HG03520 (cell line): ENCODE measurements at regions not wholly inside any gene's neighbourhood (a gene's known extent, or its start where the extent isn't known, plus 50 kb on each side); places are given as distances from the start of the nearest gene placed in this dataset.
"Not testable (repeated sequence)": the region's sequence is repeated elsewhere in the genome, so short reads cannot be mapped to it uniquely, and the experiment has no call there.

Experiments used
- ATAC-seq: cut with Tn5 transposase; IDR thresholded peaks from one replicate; pipeline ENCODE4 v1.9.1; 2021; ENCODE audit warnings: mild to moderate bottlenecking, moderate library complexity; ENCODE audit not compliant: unreplicated experiment

- no peak for ATAC-seq
Observed at GRCh38 chr6:68026483-68026882, 608.6 kb upstream of the ADGRB3 start.

- ATAC-seq, result no peak
Observed at GRCh38 chr6:68025764-68026163, 609.3 kb upstream of the ADGRB3 start.

- no peak for ATAC-seq
Observed at GRCh38 chr6:68024570-68025269, 610.4 kb upstream of the ADGRB3 start.

- not testable (repeated sequence) for ATAC-seq
Observed at GRCh38 chr6:68022968-68023367, 612.1 kb upstream of the ADGRB3 start.

GRCh38 chr6:68013780-68014515 is 621.1 kb upstream of the ADGRB3 start:
- ATAC-seq, result no peak

- ATAC-seq, result no peak
Observed at GRCh38 chr6:68012822-68013221, 622.3 kb upstream of the ADGRB3 start.

- no peak for ATAC-seq
Observed at GRCh38 chr6:68010936-68011335, 624.1 kb upstream of the ADGRB3 start.

- no peak for ATAC-seq
Observed at GRCh38 chr6:68008445-68008844, 626.6 kb upstream of the ADGRB3 start.

GRCh38 chr6:68007717-68008116 is 627.4 kb upstream of the ADGRB3 start:
- ATAC-seq, result no peak

GRCh38 chr6:67986694-67987232 is 648.3 kb upstream of the ADGRB3 start:
- no peak for ATAC-seq

GRCh38 chr6:67976486-67976885 is 658.6 kb upstream of the ADGRB3 start:
- no peak for ATAC-seq

GRCh38 chr6:67974931-67975330 is 660.2 kb upstream of the ADGRB3 start:
- no peak for ATAC-seq

- no peak for ATAC-seq
Observed at GRCh38 chr6:67971812-67972211, 663.3 kb upstream of the ADGRB3 start.

GRCh38 chr6:67966830-67967229 is 668.3 kb upstream of the ADGRB3 start:
- no peak for ATAC-seq

- ATAC-seq, result no peak
Observed at GRCh38 chr6:67956352-67956751, 678.7 kb upstream of the ADGRB3 start.

- no peak for ATAC-seq
Observed at GRCh38 chr6:67952948-67953347, 682.1 kb upstream of the ADGRB3 start.

- ATAC-seq, result no peak
Observed at GRCh38 chr6:67952121-67952520, 683.0 kb upstream of the ADGRB3 start.

GRCh38 chr6:67947762-67948161 is 687.3 kb upstream of the ADGRB3 start:
- ATAC-seq, result not testable (repeated sequence)

- ATAC-seq, result no peak
Observed at GRCh38 chr6:67935976-67936477, 699.1 kb upstream of the ADGRB3 start.

- no peak for ATAC-seq
Observed at GRCh38 chr6:67933278-67933677, 701.8 kb upstream of the ADGRB3 start.

- not testable (repeated sequence) for ATAC-seq
Observed at GRCh38 chr6:67922588-67922987, 712.5 kb upstream of the ADGRB3 start.

- not testable (repeated sequence) for ATAC-seq
Observed at GRCh38 chr6:67920040-67920439, 715.0 kb upstream of the ADGRB3 start.
